ENCODE measurements at regions not wholly inside any gene's neighbourhood (a gene's known extent, or its start where the extent isn't known, plus 50 kb on each side); places are given as distances from the start of the nearest gene placed in this dataset.

GRCh38 chr10:10508211-10508610, 509.5 kb upstream of the CELF2 start:
- H3K9me3 Mint-ChIP-seq, result no peaks in the 10 kb centered on the region
- H3K9me3 ChIP-seq (ENCODE audit: low read depth), result no peaks in the 10 kb centered on the region
- no peaks in the 10 kb centered on the region for H3K36me3 Mint-ChIP-seq

GRCh38 chr10:10510179-10510578, 507.5 kb upstream of the CELF2 start:
- Mint-ChIP-seq H3K9me3 (no peaks in the 10 kb centered on the region), H3K27me3 (ENCODE audit: insufficient read depth, low read depth) (peaks cover 2% of the 10 kb centered on the region), H3K4me1 (peaks cover 3% of the 10 kb centered on the region), H3K27ac (no peak overlapping the region), H3K36me3 (no peaks in the 10 kb centered on the region), H3K4me3 (no peak overlapping the region)
- H3K79me2 ChIP-seq (ENCODE audit: low read depth), result no peaks in the 10 kb centered on the region
- H3K9ac ChIP-seq, result no peak overlapping the region
- no peak for DNase-seq (ENCODE audit: low spot score)
- H3K4me2 ChIP-seq, result no peak overlapping the region
- H3K27me3 ChIP-seq, result no peaks in the 10 kb centered on the region
- H4K20me1 ChIP-seq (ENCODE audit: low read depth), result no peaks in the 10 kb centered on the region
- no peaks in the 10 kb centered on the region for H3K9me3 ChIP-seq (ENCODE audit: low read depth)
- no peaks in the 10 kb centered on the region for H3K4me1 ChIP-seq
- no peak overlapping the region for H3K4me3 ChIP-seq
- no peaks in the 10 kb centered on the region for H3F3A ChIP-seq (ENCODE audit: low read depth)
- no peak for TF ChIP-seq EZH2phosphoT487 (IDR thresholded peaks at IDR 0.05)
- no peak for TF ChIP-seq EZH2 (IDR thresholded peaks at IDR 0.05)
- TF ChIP-seq CTCF (IDR thresholded peaks at IDR 0.05), result no peak
- no peak overlapping the region for H2AFZ ChIP-seq (replicated peaks)
- no peak overlapping the region for H3K27ac ChIP-seq
- H3K36me3 ChIP-seq, result no peaks in the 10 kb centered on the region

More at GRCh38 chr10:10508211-10508610, 509.5 kb upstream of the CELF2 start:
- H3F3A ChIP-seq (ENCODE audit: low read depth), result no peaks in the 10 kb centered on the region
- H3K4me1 Mint-ChIP-seq, result peaks cover 3% of the 10 kb centered on the region
- TF ChIP-seq EZH2phosphoT487 (IDR thresholded peaks at IDR 0.05) (no peak), EZH2 (IDR thresholded peaks at IDR 0.05) (no peak), CTCF (IDR thresholded peaks at IDR 0.05) (no peak)
- no peaks in the 10 kb centered on the region for H3K4me1 ChIP-seq
- H4K20me1 ChIP-seq (ENCODE audit: low read depth), result no peaks in the 10 kb centered on the region
- H3K4me3 Mint-ChIP-seq, result no peak overlapping the region
- no peaks in the 10 kb centered on the region for H3K79me2 ChIP-seq (ENCODE audit: low read depth)
- H3K36me3 ChIP-seq, result no peaks in the 10 kb centered on the region
- no peak overlapping the region for H3K4me3 ChIP-seq
- peak; percentile 9 for DNase-seq (ENCODE audit: low spot score)
- H3K4me2 ChIP-seq, result no peak overlapping the region
- H3K9ac ChIP-seq, result no peak overlapping the region
- no peak overlapping the region for H3K27ac Mint-ChIP-seq
- no peak overlapping the region for H3K27ac ChIP-seq
- peaks cover 2% of the 10 kb centered on the region for H3K27me3 Mint-ChIP-seq (ENCODE audit: insufficient read depth, low read depth)
- H3K27me3 ChIP-seq, result no peaks in the 10 kb centered on the region
- no peak overlapping the region for H2AFZ ChIP-seq (replicated peaks)

- Mint-ChIP-seq H3K4me3 (no peak overlapping the region), H3K27ac (no peak overlapping the region), H3K27me3 (ENCODE audit: insufficient read depth, low read depth) (peaks cover 2% of the 10 kb centered on the region), H3K36me3 (no peaks in the 10 kb centered on the region), H3K9me3 (no peaks in the 10 kb centered on the region), H3K4me1 (peaks cover 2% of the 10 kb centered on the region)
- no peaks in the 10 kb centered on the region for H3K79me2 ChIP-seq (ENCODE audit: low read depth)
- H3K9ac ChIP-seq, result no peak overlapping the region
- no peaks in the 10 kb centered on the region for H3F3A ChIP-seq (ENCODE audit: low read depth)
- H3K4me3 ChIP-seq, result no peak overlapping the region
- no peak overlapping the region for H3K27ac ChIP-seq
- no peaks in the 10 kb centered on the region for H4K20me1 ChIP-seq (ENCODE audit: low read depth)
- DNase-seq (ENCODE audit: low spot score), result no peak
- no peak for TF ChIP-seq EZH2 (IDR thresholded peaks at IDR 0.05)
- TF ChIP-seq CTCF (IDR thresholded peaks at IDR 0.05), result no peak
- TF ChIP-seq EZH2phosphoT487 (IDR thresholded peaks at IDR 0.05), result no peak
- H3K4me1 ChIP-seq, result peaks cover 6% of the 10 kb centered on the region
- H3K36me3 ChIP-seq, result no peaks in the 10 kb centered on the region
- H3K9me3 ChIP-seq (ENCODE audit: low read depth), result no peaks in the 10 kb centered on the region
- no peak overlapping the region for H2AFZ ChIP-seq (replicated peaks)
- no peak overlapping the region for H3K4me2 ChIP-seq
- H3K27me3 ChIP-seq, result no peaks in the 10 kb centered on the region
Measured at GRCh38 chr10:10513067-10513466, 504.6 kb upstream of the CELF2 start.

Data from neural progenitor cell (in vitro differentiated cells).